ENCODE measurements at regions not wholly inside any gene's neighbourhood (a gene's known extent, or its start where the extent isn't known, plus 50 kb on each side); places are given as distances from the start of the nearest gene placed in this dataset.

DNA sequence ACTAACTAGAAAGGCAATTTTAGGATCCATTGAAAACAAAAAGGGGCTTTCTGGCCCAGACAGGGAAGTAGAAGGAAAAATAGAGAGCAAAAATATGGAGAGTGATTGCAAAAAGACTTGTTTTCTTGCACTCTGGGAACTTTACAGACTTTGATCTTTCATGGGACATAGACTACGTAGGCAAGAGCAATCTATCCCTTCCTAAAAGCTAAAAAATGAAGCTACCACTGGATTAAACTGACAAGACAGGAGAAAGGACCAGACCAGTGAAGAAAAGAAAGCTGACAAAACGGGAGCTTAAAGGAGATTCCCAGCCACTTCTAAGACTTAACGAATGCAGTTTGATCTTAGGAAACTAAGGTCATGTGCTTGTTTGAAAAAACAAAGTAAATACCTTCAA is 524.5 kb downstream of the KLF5 start:
- no peak for TF ChIP-seq EP300 (IDR thresholded peaks at IDR 0.05)
- TF ChIP-seq, protein P1, sequence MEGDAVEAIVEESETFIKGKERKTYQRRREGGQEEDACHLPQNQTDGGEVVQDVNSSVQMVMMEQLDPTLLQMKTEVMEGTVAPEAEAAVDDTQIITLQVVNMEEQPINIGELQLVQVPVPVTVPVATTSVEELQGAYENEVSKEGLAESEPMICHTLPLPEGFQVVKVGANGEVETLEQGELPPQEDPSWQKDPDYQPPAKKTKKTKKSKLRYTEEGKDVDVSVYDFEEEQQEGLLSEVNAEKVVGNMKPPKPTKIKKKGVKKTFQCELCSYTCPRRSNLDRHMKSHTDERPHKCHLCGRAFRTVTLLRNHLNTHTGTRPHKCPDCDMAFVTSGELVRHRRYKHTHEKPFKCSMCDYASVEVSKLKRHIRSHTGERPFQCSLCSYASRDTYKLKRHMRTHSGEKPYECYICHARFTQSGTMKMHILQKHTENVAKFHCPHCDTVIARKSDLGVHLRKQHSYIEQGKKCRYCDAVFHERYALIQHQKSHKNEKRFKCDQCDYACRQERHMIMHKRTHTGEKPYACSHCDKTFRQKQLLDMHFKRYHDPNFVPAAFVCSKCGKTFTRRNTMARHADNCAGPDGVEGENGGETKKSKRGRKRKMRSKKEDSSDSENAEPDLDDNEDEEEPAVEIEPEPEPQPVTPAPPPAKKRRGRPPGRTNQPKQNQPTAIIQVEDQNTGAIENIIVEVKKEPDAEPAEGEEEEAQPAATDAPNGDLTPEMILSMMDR (IDR thresholded peaks at IDR 0.05), result no peak
- TF ChIP-seq POLR2A (IDR thresholded peaks at IDR 0.05), result no peak
